A549 (cell line): ENCODE measurements at regions not wholly inside any gene's neighbourhood (a gene's known extent, or its start where the extent isn't known, plus 50 kb on each side); places are given as distances from the start of the nearest gene placed in this dataset.

ENCODE experiments used
- ATAC-seq, 2 experiments: fragments of 200-7000 bp in 1 of 2; fragments of >200 bp in 1 of 2; cut with Nextera tagmentation in 1 of 2; cut with Tn5 transposase in 1 of 2; 3 replicates each; pipeline versions ENCODE4 v1.8.0 to v1.9.1; 2018 to 2020; ENCODE audit warnings: mild to moderate bottlenecking in 1 of 2, moderate library complexity in 1 of 2
- CTCF ChIA-PET: fragments of 300-600 bp; sonication (Branson Sonifier 250); formaldehyde crosslinking; extraction: SDS; loops from one replicate; lab custom pipeline; 2021; ENCODE audit warnings: antibody characterized with exemption, inconsistent platforms; lab: Yijun Ruan, JAX
- POLR2A ChIA-PET: fragments of 350-600 bp; formaldehyde crosslinking; extraction: SDS; loops from one replicate; lab custom pipeline; 2021; ENCODE audit warnings: antibody characterized with exemption, inconsistent platforms; lab: Yijun Ruan, JAX
- DNase-seq, 2 experiments: peaks; one replicate each; pipeline versions ENCODE4 v3.0.0 to v3.0.0-alpha.2; 2011 to 2016; ENCODE audit warnings: low read depth in 1 of 2, low spot score in 1 of 2
- FAIRE-seq: peaks from 2 replicates; lab custom pipeline; 2011; peaks lifted over from hg19 to GRCh38; lab: Jason Lieb, UNC
- H3K27ac ChIP-seq, 2 experiments: fragments of >200 bp; sonication (Bioruptor Twin); formaldehyde crosslinking; 3 replicates each; pipeline ENCODE4 v1.5.1; 2016 to 2017
- H3K4me1 ChIP-seq: fragments of >200 bp; sonication (Bioruptor Twin); formaldehyde crosslinking; 3 replicates; pipeline ENCODE4 v1.6.1; 2016
- H3K4me2 ChIP-seq: fragments of >200 bp; sonication (Bioruptor Twin); formaldehyde crosslinking; 3 replicates; pipeline ENCODE4 v1.6.1; 2016
- H3K4me3 ChIP-seq: fragments of >200 bp; sonication (Bioruptor Twin); formaldehyde crosslinking; 3 replicates; pipeline ENCODE4 v1.5.1; 2016
- H3K9me3 ChIP-seq: fragments of >200 bp; sonication (Bioruptor Twin); formaldehyde crosslinking; 3 replicates; pipeline ENCODE4 v1.6.1; 2016
- BHLHE40 ChIP-seq: IDR thresholded peaks from 2 replicates; pipeline ENCODE4 v1.6.1; 2012; ENCODE audit warnings: low read depth, low read length, inconsistent platforms
- CHD2 ChIP-seq: fragments of 150-350 bp; IDR thresholded peaks from 2 replicates; pipeline ENCODE4 v1.6.1; 2014; ENCODE audit warnings: low read length; ENCODE audit not compliant: partially characterized antibody
- CHD4 ChIP-seq: fragments of 200-600 bp; sonication (generic); IDR thresholded peaks from 2 replicates; pipeline ENCODE4 v1.6.1; 2016; ENCODE audit warnings: antibody characterized with exemption, mild to moderate bottlenecking, borderline replicate concordance
- EHF ChIP-seq: fragments of 250-450 bp; sonication (Bioruptor Pico); IDR thresholded peaks from 2 replicates; pipeline ENCODE4 v1.5.0; 2020; ENCODE audit warnings: mild to moderate bottlenecking
- EHMT2 ChIP-seq: fragments of 200-600 bp; sonication (generic); IDR thresholded peaks from 2 replicates; pipeline ENCODE4 v1.6.1; 2016; ENCODE audit warnings: antibody characterized with exemption, low read depth, mild to moderate bottlenecking, moderate library complexity
- ESRRA ChIP-seq: fragments of 150-350 bp; IDR thresholded peaks from 2 replicates; pipeline ENCODE4 v1.6.1; 2014; ENCODE audit warnings: mild to moderate bottlenecking, low read length, borderline replicate concordance
- FOSB ChIP-seq: fragments of 250-450 bp; sonication (Bioruptor Pico); IDR thresholded peaks from 2 replicates; pipeline ENCODE4 v1.5.0; 2020; ENCODE audit warnings: mild to moderate bottlenecking, moderate library complexity
- HEYL ChIP-seq: fragments of 250-450 bp; sonication (Bioruptor Pico); IDR thresholded peaks from 2 replicates; pipeline ENCODE4 v1.8.0; 2021; ENCODE audit warnings: mild to moderate bottlenecking, moderate library complexity
- HOXA7 ChIP-seq: fragments of 250-450 bp; sonication (Bioruptor Pico); IDR thresholded peaks from 2 replicates; pipeline ENCODE4 v1.5.0; 2020; ENCODE audit warnings: mild to moderate bottlenecking, moderate library complexity
- HOXB13 ChIP-seq: fragments of 250-450 bp; sonication (Bioruptor Pico); IDR thresholded peaks from 2 replicates; pipeline ENCODE4 v1.5.0; 2020; ENCODE audit warnings: low read depth, mild to moderate bottlenecking, moderate library complexity
- JUNB ChIP-seq: fragments of >200 bp; sonication (Bioruptor Twin); formaldehyde crosslinking; IDR thresholded peaks from 2 replicates; pipeline ENCODE4 v1.6.1; 2016
- KDM1A ChIP-seq: fragments of 200-600 bp; sonication (generic); IDR thresholded peaks from 2 replicates; pipeline ENCODE4 v1.6.1; 2016; ENCODE audit warnings: low read depth, mild to moderate bottlenecking
- MAZ ChIP-seq: fragments of 150-350 bp; IDR thresholded peaks from 2 replicates; pipeline ENCODE4 v1.6.1; 2014; ENCODE audit warnings: antibody characterized with exemption, low read depth, low read length, borderline replicate concordance
- MYC ChIP-seq: IDR thresholded peaks from 2 replicates; pipeline ENCODE4 v1.6.1; 2012; ENCODE audit warnings: mild to moderate bottlenecking, inconsistent platforms, low read length, improper control_type of control experiment, borderline replicate concordance
- NR3C1 ChIP-seq: fragments of >200 bp; sonication (Bioruptor Twin); formaldehyde crosslinking; IDR thresholded peaks from 3 replicates; pipeline ENCODE4 v1.6.1; 2017
- POLR2A ChIP-seq: IDR thresholded peaks from 2 replicates; pipeline ENCODE4 v1.6.1; 2012; ENCODE audit warnings: mild to moderate bottlenecking, low read length
- POLR2AphosphoS2 ChIP-seq: conservative IDR thresholded peaks from 2 replicates; pipeline ENCODE4 v1.6.1; 2012; ENCODE audit warnings: low read length, improper control_type of control experiment, inconsistent platforms
- RARB ChIP-seq: fragments of 250-450 bp; sonication (Bioruptor Pico); IDR thresholded peaks from 2 replicates; pipeline ENCODE4 v1.8.0; 2021; ENCODE audit warnings: mild to moderate bottlenecking, moderate library complexity
- RCOR1 ChIP-seq: fragments of 150-350 bp; IDR thresholded peaks from 2 replicates; pipeline ENCODE4 v1.6.1; 2014; ENCODE audit warnings: antibody characterized with exemption, low read length, low read depth
- SMC3 ChIP-seq: fragments of >200 bp; sonication (Bioruptor Twin); formaldehyde crosslinking; IDR thresholded peaks from 3 replicates; pipeline ENCODE4 v1.6.1; 2018; ENCODE audit warnings: inconsistent platforms
- TFCP2L1 ChIP-seq: fragments of 250-450 bp; sonication (Bioruptor Pico); IDR thresholded peaks from 2 replicates; pipeline ENCODE4 v1.5.0; 2021; ENCODE audit warnings: mild to moderate bottlenecking
- TP53 ChIP-seq: fragments of 250-450 bp; sonication (Bioruptor Pico); IDR thresholded peaks from 2 replicates; pipeline ENCODE4 v1.5.0; 2021; ENCODE audit warnings: mild to moderate bottlenecking, moderate library complexity
- ZC3H11A ChIP-seq: fragments of 450-650 bp; IDR thresholded peaks from 2 replicates; pipeline ENCODE4 v1.6.1; 2014; ENCODE audit warnings: antibody characterized with exemption, mild to moderate bottlenecking
- ZFP36 ChIP-seq: fragments of 450-650 bp; IDR thresholded peaks from 2 replicates; pipeline ENCODE4 v1.6.1; 2014; ENCODE audit warnings: borderline replicate concordance; ENCODE audit not compliant: partially characterized antibody
- ZNF302 ChIP-seq: fragments of 250-450 bp; sonication (Bioruptor Pico); IDR thresholded peaks from 2 replicates; pipeline ENCODE4 v1.9.0; 2021; ENCODE audit warnings: inconsistent platforms, mild to moderate bottlenecking, moderate library complexity
- WGBS: methylation state at CpG from one replicate; pipeline ENCODE4 v1.1.6; 2017; ENCODE audit errors: missing lambda C conversion rate; 5-methylcytosine and 5-hydroxymethylcytosine counted together
- TF ChIP-seq, protein P1 (sequence below): IDR thresholded peaks from 2 replicates; pipeline ENCODE4 v1.6.1; 2012
- TF ChIP-seq, protein P2 (sequence below): IDR thresholded peaks from 2 replicates; pipeline ENCODE4 v1.6.1; 2012; ENCODE audit warnings: low read depth, borderline replicate concordance
- TF ChIP-seq, protein P3 (sequence below): fragments of >200 bp; sonication (Bioruptor Twin); formaldehyde crosslinking; IDR thresholded peaks from 2 replicates; pipeline ENCODE4 v1.6.1; 2016
- TF ChIP-seq, protein P4 (sequence below): fragments of 200-600 bp; sonication (generic); IDR thresholded peaks from 2 replicates; pipeline ENCODE4 v1.6.1; 2016; ENCODE audit warnings: antibody characterized with exemption, mild to moderate bottlenecking, moderate library complexity

DNA sequence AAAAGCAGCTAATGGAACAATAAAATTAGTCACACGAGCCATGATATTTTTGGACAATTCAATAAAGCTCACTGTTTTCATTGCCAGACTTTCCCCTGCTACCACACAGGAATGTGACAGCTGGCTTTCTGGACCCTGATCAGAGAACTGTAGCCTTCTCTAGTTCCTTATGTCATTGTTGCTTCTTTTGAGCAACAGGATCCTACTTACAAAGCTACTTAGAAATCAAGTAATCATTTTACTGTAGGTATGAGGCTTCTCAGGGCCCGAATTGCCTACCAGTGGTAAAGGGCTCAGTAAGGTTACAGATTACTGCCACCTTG lies 94.3 kb upstream of the AADACL2 start:
- Histone ChIP-seq H3K9me3 (no peaks in the 10 kb centered on the region), H3K4me1 (no peaks in the 10 kb centered on the region), H3K27ac (no peak overlapping the region), H3K4me3 (no peak overlapping the region), H3K4me2 (no peak overlapping the region)
- TF ChIP-seq SMC3: no peak
- TF ChIP-seq NR3C1: no peak
- no peak for TF ChIP-seq ESRRA
- TF ChIP-seq ZC3H11A: no peak
- no peak for TF ChIP-seq HOXA7 (CRISPR knock-in tag)
- no peak for TF ChIP-seq CHD4
- TF ChIP-seq, protein P1, sequence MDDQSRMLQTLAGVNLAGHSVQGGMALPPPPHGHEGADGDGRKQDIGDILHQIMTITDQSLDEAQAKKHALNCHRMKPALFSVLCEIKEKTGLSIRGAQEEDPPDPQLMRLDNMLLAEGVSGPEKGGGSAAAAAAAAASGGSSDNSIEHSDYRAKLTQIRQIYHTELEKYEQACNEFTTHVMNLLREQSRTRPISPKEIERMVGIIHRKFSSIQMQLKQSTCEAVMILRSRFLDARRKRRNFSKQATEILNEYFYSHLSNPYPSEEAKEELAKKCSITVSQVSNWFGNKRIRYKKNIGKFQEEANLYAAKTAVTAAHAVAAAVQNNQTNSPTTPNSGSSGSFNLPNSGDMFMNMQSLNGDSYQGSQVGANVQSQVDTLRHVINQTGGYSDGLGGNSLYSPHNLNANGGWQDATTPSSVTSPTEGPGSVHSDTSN: no peak
- no peak for TF ChIP-seq FOSB (CRISPR knock-in tag)
- TF ChIP-seq TFCP2L1 (CRISPR knock-in tag): no peak
- no peak for TF ChIP-seq MYC
- no peak for TF ChIP-seq RARB (CRISPR knock-in tag)
- no peak for TF ChIP-seq ZNF302
- TF ChIP-seq TP53 (CRISPR knock-in tag): no peak
- TF ChIP-seq HEYL (CRISPR knock-in tag): no peak
- TF ChIP-seq, protein P2, sequence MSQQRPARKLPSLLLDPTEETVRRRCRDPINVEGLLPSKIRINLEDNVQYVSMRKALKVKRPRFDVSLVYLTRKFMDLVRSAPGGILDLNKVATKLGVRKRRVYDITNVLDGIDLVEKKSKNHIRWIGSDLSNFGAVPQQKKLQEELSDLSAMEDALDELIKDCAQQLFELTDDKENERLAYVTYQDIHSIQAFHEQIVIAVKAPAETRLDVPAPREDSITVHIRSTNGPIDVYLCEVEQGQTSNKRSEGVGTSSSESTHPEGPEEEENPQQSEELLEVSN: no peak
- TF ChIP-seq POLR2A: no peak
- no peak for TF ChIP-seq POLR2AphosphoS2
- no peak for TF ChIP-seq JUNB
- 77% methylated on average over 2 of the region's 2 CpGs for WGBS
- ChIA-PET CTCF (no interaction called here), POLR2A (no interaction called here)
- ATAC-seq (no peak), DNase-seq (no peak), FAIRE-seq (no peak)

DNA sequence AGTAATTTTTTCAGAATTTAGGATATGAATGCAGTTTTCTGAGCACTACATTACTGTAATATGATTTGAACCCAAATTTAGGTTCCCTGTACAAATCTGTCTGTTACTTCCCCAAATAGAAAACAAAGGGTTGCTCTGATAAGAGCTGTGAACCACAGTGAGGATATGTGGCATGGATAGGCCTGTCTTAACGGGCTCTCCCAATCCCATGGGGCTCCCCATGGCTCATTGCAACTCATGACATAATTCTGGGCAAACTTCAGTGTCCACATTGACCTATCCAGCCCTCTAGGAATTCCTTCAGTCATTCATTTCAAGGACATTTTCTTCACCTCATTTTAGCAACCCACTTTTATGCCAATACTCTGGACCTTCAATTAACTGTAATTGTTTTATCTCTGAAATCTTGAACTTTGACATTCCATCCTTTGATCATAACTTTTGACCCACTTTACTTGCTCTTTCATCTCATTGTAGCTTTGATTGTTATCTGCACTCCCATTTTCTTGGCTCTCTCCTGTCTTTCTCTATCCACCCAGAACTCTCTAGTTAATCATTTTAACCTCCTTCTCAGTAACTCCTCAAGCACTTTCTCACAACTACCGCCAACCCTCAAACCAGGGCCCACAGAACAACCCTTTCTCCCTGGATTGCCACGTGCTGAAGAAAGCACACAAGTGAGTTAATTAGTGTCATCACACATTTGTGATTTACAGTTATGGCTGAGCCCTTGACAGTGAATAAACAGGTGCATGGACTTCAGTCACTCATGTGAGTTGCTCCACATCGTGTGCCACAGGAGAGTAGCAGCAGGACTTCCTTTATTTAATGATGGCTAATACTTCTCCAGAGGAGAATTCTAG lies 94.9 kb upstream of the AADACL2 start:
- H3K9me3 ChIP-seq: no peaks in the 10 kb centered on the region
- CTCF ChIA-PET: interaction anchor here (1.2 kb wide), 1 partner anchor 48 kb away, joined by 3 read pairs; no protein-coding TSS in a partner anchor
- no peak for DNase-seq
- TF ChIP-seq EHF (CRISPR knock-in tag): no peak
- no peak for TF ChIP-seq CHD2
- TF ChIP-seq HOXB13 (CRISPR knock-in tag): no peak
- no peak for TF ChIP-seq BHLHE40
- no peak for TF ChIP-seq ESRRA
- TF ChIP-seq RCOR1: no peak
- TF ChIP-seq, all 56 proteins: peak for 0
- POLR2A ChIA-PET: no interaction called here
- Histone ChIP-seq H3K4me2 (no peak overlapping the region), H3K4me3 (no peak overlapping the region), H3K27ac (no peak overlapping the region), H3K4me1 (no peaks in the 10 kb centered on the region)
- FAIRE-seq (no peak), ATAC-seq (no peak)
- WGBS: 57% methylated on average over 4 of the region's 4 CpGs

DNA sequence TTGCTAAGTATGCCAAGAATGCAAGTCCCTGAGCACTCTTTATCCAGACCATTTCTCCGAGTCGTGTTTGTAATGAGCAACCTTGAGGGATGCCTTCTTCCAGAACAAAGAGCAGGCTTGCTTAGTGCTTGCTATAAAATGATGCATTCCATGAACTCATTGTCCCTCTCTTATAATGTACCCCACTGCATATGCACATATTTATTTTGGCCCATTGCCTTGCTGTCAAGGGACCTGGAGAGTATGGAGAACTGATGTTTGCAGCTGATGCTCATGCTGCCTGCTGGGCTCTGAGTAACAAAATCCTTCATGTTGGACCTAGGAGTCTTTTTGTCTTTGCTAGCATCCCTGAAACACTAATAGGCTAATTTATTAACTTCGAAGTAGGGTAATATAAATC lies 97.8 kb upstream of the AADACL2 start:
- no peak for ATAC-seq
- no peak for FAIRE-seq
- H3K9me3 ChIP-seq: no peaks in the 10 kb centered on the region
- no peaks in the 10 kb centered on the region for H3K4me1 ChIP-seq
- ChIA-PET CTCF (no interaction called here), POLR2A (no interaction called here)
- no peak overlapping the region for H3K4me2 ChIP-seq
- 55% methylated on average over 3 of the region's 3 CpGs for WGBS
- DNase-seq: no peak
- H3K4me3 ChIP-seq: no peak overlapping the region
- no peak overlapping the region for H3K27ac ChIP-seq
- TF ChIP-seq, protein P3, sequence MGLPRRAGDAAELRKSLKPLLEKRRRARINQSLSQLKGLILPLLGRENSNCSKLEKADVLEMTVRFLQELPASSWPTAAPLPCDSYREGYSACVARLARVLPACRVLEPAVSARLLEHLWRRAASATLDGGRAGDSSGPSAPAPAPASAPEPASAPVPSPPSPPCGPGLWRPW: no peak
- TF ChIP-seq EHMT2: no peak
- no peak for TF ChIP-seq ESRRA
- TF ChIP-seq MAZ: no peak
- TF ChIP-seq HOXB13 (CRISPR knock-in tag): no peak
- no peak for TF ChIP-seq BHLHE40
- TF ChIP-seq, protein P2: no peak
- TF ChIP-seq ZFP36: no peak
- no peak for TF ChIP-seq HOXA7 (CRISPR knock-in tag)
- TF ChIP-seq ZC3H11A: no peak
- no peak for TF ChIP-seq KDM1A
- TF ChIP-seq, protein P4, sequence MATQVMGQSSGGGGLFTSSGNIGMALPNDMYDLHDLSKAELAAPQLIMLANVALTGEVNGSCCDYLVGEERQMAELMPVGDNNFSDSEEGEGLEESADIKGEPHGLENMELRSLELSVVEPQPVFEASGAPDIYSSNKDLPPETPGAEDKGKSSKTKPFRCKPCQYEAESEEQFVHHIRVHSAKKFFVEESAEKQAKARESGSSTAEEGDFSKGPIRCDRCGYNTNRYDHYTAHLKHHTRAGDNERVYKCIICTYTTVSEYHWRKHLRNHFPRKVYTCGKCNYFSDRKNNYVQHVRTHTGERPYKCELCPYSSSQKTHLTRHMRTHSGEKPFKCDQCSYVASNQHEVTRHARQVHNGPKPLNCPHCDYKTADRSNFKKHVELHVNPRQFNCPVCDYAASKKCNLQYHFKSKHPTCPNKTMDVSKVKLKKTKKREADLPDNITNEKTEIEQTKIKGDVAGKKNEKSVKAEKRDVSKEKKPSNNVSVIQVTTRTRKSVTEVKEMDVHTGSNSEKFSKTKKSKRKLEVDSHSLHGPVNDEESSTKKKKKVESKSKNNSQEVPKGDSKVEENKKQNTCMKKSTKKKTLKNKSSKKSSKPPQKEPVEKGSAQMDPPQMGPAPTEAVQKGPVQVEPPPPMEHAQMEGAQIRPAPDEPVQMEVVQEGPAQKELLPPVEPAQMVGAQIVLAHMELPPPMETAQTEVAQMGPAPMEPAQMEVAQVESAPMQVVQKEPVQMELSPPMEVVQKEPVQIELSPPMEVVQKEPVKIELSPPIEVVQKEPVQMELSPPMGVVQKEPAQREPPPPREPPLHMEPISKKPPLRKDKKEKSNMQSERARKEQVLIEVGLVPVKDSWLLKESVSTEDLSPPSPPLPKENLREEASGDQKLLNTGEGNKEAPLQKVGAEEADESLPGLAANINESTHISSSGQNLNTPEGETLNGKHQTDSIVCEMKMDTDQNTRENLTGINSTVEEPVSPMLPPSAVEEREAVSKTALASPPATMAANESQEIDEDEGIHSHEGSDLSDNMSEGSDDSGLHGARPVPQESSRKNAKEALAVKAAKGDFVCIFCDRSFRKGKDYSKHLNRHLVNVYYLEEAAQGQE: no peak
- TF ChIP-seq SMC3: no peak
- no peak for TF ChIP-seq HEYL (CRISPR knock-in tag)
